K562 (cell line): ENCODE measurements at regions not wholly inside any gene's neighbourhood (a gene's known extent, or its start where the extent isn't known, plus 50 kb on each side); places are given as distances from the start of the nearest gene placed in this dataset.

Experiments
- KAT7 ChIP-seq: sonication (generic); formaldehyde crosslinking; IDR thresholded peaks from 2 replicates; pipeline ENCODE4 v1.8.0; 2022; ENCODE audit warnings: missing genetic modification reagents, mild to moderate bottlenecking, borderline replicate concordance
- MAFK ChIP-seq: IDR thresholded peaks from 2 replicates; pipeline ENCODE4 v1.6.1; 2011; ENCODE audit warnings: low read length, improper control_type of control experiment
- MXI1 ChIP-seq: IDR thresholded peaks from 2 replicates; pipeline ENCODE4 v1.6.1; 2011; ENCODE audit warnings: low read depth, mild to moderate bottlenecking, improper control_type of control experiment, low read length
- POLR2B ChIP-seq: fragments of 450-650 bp; IDR thresholded peaks from 2 replicates; pipeline ENCODE4 v1.6.1; 2018; ENCODE audit warnings: low read depth; ENCODE audit not compliant: partially characterized antibody
- ZBED1 ChIP-seq: IDR thresholded peaks from 2 replicates; pipeline ENCODE4 v1.6.1; 2014
- ZBTB1 ChIP-seq: sonication (generic); formaldehyde crosslinking; IDR thresholded peaks from 2 replicates; pipeline ENCODE4 v1.8.1; 2023; ENCODE audit warnings: missing genetic modification reagents, low read depth, mild to moderate bottlenecking, borderline replicate concordance
- ZNF23 ChIP-seq: fragments of 250-450 bp; sonication (Bioruptor Pico); IDR thresholded peaks from 2 replicates; pipeline ENCODE4 v1.4.0; 2020; ENCODE audit warnings: mild to moderate bottlenecking
- TF ChIP-seq, protein P1 (sequence below), 3 experiments: IDR thresholded peaks in 2 of 3; conservative IDR thresholded peaks in 1 of 3; 2 replicates each; pipeline ENCODE4 v1.5.1; 2011 to 2012; ENCODE audit warnings: low read length in 3 of 3, mild to moderate bottlenecking in 3 of 3, control low read depth in 2 of 3, improper control_type of control experiment in 1 of 3, inconsistent platforms in 1 of 3, low read depth in 1 of 3, mixed read lengths in 1 of 3, moderate library complexity in 1 of 3; ENCODE audit not compliant: insufficient read depth in 2 of 3

DNA sequence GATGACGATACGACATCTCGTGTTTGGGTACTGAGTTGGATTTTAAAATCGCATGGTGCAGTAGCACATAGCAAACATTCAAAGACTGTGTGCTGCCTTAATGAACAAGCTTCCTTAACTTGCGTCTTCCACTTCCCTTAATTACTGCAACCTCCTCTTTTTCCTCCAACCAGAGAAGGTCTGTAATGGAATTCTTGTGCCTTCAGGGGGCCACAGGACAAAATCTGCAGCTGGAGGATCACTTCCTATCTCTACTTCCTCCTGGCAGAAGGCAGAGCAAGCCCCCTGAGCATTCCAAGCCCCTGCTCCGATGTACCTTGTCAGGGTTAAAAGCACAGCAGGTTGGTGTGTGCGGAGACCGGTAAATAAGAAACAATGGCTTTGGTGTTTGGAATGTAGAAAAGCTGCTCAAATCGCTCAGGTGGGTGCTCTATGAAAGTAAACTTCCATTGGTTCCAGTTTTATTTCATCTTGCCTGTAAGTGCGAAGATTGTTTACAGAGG lies 151.3 kb upstream of the UQCRFS1 start:
- no peak for TF ChIP-seq KAT7
- no peak for TF ChIP-seq ZNF23 (CRISPR knock-in tag)
- TF ChIP-seq, protein P1, sequence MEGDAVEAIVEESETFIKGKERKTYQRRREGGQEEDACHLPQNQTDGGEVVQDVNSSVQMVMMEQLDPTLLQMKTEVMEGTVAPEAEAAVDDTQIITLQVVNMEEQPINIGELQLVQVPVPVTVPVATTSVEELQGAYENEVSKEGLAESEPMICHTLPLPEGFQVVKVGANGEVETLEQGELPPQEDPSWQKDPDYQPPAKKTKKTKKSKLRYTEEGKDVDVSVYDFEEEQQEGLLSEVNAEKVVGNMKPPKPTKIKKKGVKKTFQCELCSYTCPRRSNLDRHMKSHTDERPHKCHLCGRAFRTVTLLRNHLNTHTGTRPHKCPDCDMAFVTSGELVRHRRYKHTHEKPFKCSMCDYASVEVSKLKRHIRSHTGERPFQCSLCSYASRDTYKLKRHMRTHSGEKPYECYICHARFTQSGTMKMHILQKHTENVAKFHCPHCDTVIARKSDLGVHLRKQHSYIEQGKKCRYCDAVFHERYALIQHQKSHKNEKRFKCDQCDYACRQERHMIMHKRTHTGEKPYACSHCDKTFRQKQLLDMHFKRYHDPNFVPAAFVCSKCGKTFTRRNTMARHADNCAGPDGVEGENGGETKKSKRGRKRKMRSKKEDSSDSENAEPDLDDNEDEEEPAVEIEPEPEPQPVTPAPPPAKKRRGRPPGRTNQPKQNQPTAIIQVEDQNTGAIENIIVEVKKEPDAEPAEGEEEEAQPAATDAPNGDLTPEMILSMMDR (IDR thresholded peaks at IDR 0.05 in 2 of 3, conservative IDR thresholded peaks at IDR 0.05 in 1 of 3; ENCODE audit: insufficient read depth in 2 of 3, low read depth in 1 of 3, low read length in 3 of 3), result no peak
- TF ChIP-seq ZBTB1, result no peak
- TF ChIP-seq POLR2B, result no peak
- TF ChIP-seq MAFK, result no peak
- no peak for TF ChIP-seq MXI1
- TF ChIP-seq ZBED1, result no peak
